ENCODE measurements at regions not wholly inside any gene's neighbourhood (a gene's known extent, or its start where the extent isn't known, plus 50 kb on each side); places are given as distances from the start of the nearest gene placed in this dataset.

GRCh38 chr13:78398743-78399410 lies 204.5 kb downstream of the POU4F1 start:
- no peaks in the 10 kb centered on the region for H3K9me3 ChIP-seq (ENCODE audit: low read length)
- no peak overlapping the region for H2AFZ ChIP-seq (ENCODE audit: low read length)
- no peak overlapping the region for H3K4me2 ChIP-seq (ENCODE audit: low read depth, low read length, poor library complexity, severe bottlenecking)
- no peak overlapping the region for H3K4me3 ChIP-seq (ENCODE audit: low read length)
- H3K79me2 ChIP-seq (ENCODE audit: low read length) = no peaks in the 10 kb centered on the region
- no peaks in the 10 kb centered on the region for H3K9me2 ChIP-seq (replicated peaks; ENCODE audit: insufficient read depth, low read length)
- no peaks in the 10 kb centered on the region for H3K36me3 ChIP-seq (ENCODE audit: insufficient read depth, low read length)
- DNase-seq = no peak
- no peak overlapping the region for H3K9ac ChIP-seq (ENCODE audit: low read length)
- H3K27ac ChIP-seq (ENCODE audit: low read length) = no peak overlapping the region
- H4K20me1 ChIP-seq (ENCODE audit: insufficient read depth, low read depth, low read length) = no peaks in the 10 kb centered on the region
- H3K27me3 ChIP-seq (ENCODE audit: low read length) = no peaks in the 10 kb centered on the region
- H3K4me1 ChIP-seq (ENCODE audit: low read length) = no peaks in the 10 kb centered on the region

GRCh38 chr13:78393286-78394142 lies 209.8 kb downstream of the POU4F1 start:
- Histone ChIP-seq H3K4me1 (ENCODE audit: low read length) (no peaks in the 10 kb centered on the region), H3K4me2 (ENCODE audit: low read depth, low read length, poor library complexity, severe bottlenecking) (no peak overlapping the region), H3K9me3 (ENCODE audit: low read length) (no peaks in the 10 kb centered on the region), H3K9ac (ENCODE audit: low read length) (no peak overlapping the region), H3K27me3 (ENCODE audit: low read length) (no peaks in the 10 kb centered on the region), H3K36me3 (ENCODE audit: insufficient read depth, low read length) (no peaks in the 10 kb centered on the region), H2AFZ (ENCODE audit: low read length) (no peak overlapping the region), H3K27ac (ENCODE audit: low read length) (no peak overlapping the region), H4K20me1 (ENCODE audit: insufficient read depth, low read depth, low read length) (no peaks in the 10 kb centered on the region), H3K9me2 (replicated peaks; ENCODE audit: insufficient read depth, low read length) (no peaks in the 10 kb centered on the region), H3K4me3 (ENCODE audit: low read length) (no peak overlapping the region), H3K79me2 (ENCODE audit: low read length) (no peaks in the 10 kb centered on the region)
- no peak for DNase-seq

GRCh38 chr13:78383899-78384298 lies 219.5 kb downstream of the POU4F1 start:
- H3K79me2 ChIP-seq (ENCODE audit: low read length) = no peaks in the 10 kb centered on the region
- no peaks in the 10 kb centered on the region for H3K27me3 ChIP-seq (ENCODE audit: low read length)
- H3K4me2 ChIP-seq (ENCODE audit: low read depth, low read length, poor library complexity, severe bottlenecking) = no peak overlapping the region
- H3K4me1 ChIP-seq (ENCODE audit: low read length) = no peaks in the 10 kb centered on the region
- H3K4me3 ChIP-seq (ENCODE audit: low read length) = no peak overlapping the region
- H4K20me1 ChIP-seq (ENCODE audit: insufficient read depth, low read depth, low read length) = no peaks in the 10 kb centered on the region
- no peak overlapping the region for H3K27ac ChIP-seq (ENCODE audit: low read length)
- DNase-seq = no peak
- H2AFZ ChIP-seq (ENCODE audit: low read length) = no peak overlapping the region
- no peaks in the 10 kb centered on the region for H3K9me3 ChIP-seq (ENCODE audit: low read length)
- H3K36me3 ChIP-seq (ENCODE audit: insufficient read depth, low read length) = no peaks in the 10 kb centered on the region
- H3K9me2 ChIP-seq (replicated peaks; ENCODE audit: insufficient read depth, low read length) = no peaks in the 10 kb centered on the region
- H3K9ac ChIP-seq (ENCODE audit: low read length) = no peak overlapping the region

- Histone ChIP-seq H3K9me3 (ENCODE audit: low read length) (no peaks in the 10 kb centered on the region), H3K9ac (ENCODE audit: low read length) (no peak overlapping the region), H3K27ac (ENCODE audit: low read length) (no peak overlapping the region), H3K79me2 (ENCODE audit: low read length) (no peaks in the 10 kb centered on the region), H4K20me1 (ENCODE audit: insufficient read depth, low read depth, low read length) (no peaks in the 10 kb centered on the region), H3K4me1 (ENCODE audit: low read length) (no peaks in the 10 kb centered on the region), H2AFZ (ENCODE audit: low read length) (no peak overlapping the region), H3K27me3 (ENCODE audit: low read length) (no peaks in the 10 kb centered on the region), H3K4me2 (ENCODE audit: low read depth, low read length, poor library complexity, severe bottlenecking) (no peak overlapping the region), H3K9me2 (replicated peaks; ENCODE audit: insufficient read depth, low read length) (no peaks in the 10 kb centered on the region), H3K36me3 (ENCODE audit: insufficient read depth, low read length) (no peaks in the 10 kb centered on the region), H3K4me3 (ENCODE audit: low read length) (no peak overlapping the region)
- DNase-seq = no peak
Observed at GRCh38 chr13:78383071-78383484, 220.3 kb downstream of the POU4F1 start.

DNA sequence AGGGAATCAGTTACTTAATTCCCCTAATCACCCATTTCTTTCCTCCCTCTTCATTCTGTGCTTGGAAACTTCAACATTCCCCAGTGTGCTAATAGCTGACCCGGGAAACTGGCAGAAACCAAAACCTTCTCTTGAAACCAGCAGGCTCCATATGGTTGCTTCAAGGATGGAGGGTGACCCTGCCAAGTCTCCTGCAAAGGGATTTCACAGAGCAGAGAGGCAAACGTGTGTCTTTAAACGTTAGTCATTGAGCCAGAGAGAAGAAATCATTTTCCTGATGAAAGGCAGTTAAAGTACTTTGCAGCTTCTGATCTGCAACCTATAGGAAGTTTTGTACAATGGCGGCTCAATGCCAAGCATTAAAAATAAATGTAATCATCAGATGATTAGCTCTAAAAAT lies 220.9 kb downstream of the POU4F1 start:
- Histone ChIP-seq H3K4me3 (ENCODE audit: low read length) (no peak overlapping the region), H4K20me1 (ENCODE audit: insufficient read depth, low read depth, low read length) (no peaks in the 10 kb centered on the region), H3K27ac (ENCODE audit: low read length) (no peak overlapping the region), H3K36me3 (ENCODE audit: insufficient read depth, low read length) (no peaks in the 10 kb centered on the region), H3K27me3 (ENCODE audit: low read length) (no peaks in the 10 kb centered on the region), H2AFZ (ENCODE audit: low read length) (no peak overlapping the region), H3K9me3 (ENCODE audit: low read length) (no peaks in the 10 kb centered on the region), H3K79me2 (ENCODE audit: low read length) (no peaks in the 10 kb centered on the region), H3K4me2 (ENCODE audit: low read depth, low read length, poor library complexity, severe bottlenecking) (no peak overlapping the region), H3K4me1 (ENCODE audit: low read length) (no peaks in the 10 kb centered on the region), H3K9ac (ENCODE audit: low read length) (no peak overlapping the region), H3K9me2 (replicated peaks; ENCODE audit: insufficient read depth, low read length) (no peaks in the 10 kb centered on the region)
- DNase-seq = no peak

DNA sequence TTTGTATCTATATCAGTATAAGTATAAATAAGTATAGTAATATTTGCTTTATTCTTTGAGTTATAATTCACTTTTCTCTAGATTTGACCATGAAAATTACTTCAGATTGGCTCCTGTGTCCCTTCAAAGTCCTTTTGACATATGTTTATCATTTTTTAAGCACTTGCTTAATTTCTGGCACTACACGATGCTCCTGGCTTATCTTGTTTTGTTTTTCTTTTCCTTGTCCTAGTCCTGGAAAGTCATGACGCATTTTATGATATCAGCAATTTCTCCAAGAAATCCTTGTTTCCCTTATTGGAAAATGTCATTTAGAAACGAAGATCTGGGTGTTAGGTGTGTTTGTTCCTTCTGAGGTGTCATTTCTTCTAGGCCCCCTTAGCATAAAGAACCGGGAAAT lies 226.5 kb downstream of the POU4F1 start:
- Histone ChIP-seq H3K79me2 (ENCODE audit: low read length) (no peaks in the 10 kb centered on the region), H3K9me3 (ENCODE audit: low read length) (no peaks in the 10 kb centered on the region), H3K9ac (ENCODE audit: low read length) (no peak overlapping the region), H3K9me2 (replicated peaks; ENCODE audit: insufficient read depth, low read length) (no peaks in the 10 kb centered on the region), H2AFZ (ENCODE audit: low read length) (no peak overlapping the region), H4K20me1 (ENCODE audit: insufficient read depth, low read depth, low read length) (no peaks in the 10 kb centered on the region), H3K27me3 (ENCODE audit: low read length) (no peaks in the 10 kb centered on the region), H3K36me3 (ENCODE audit: insufficient read depth, low read length) (no peaks in the 10 kb centered on the region), H3K4me2 (ENCODE audit: low read depth, low read length, poor library complexity, severe bottlenecking) (no peak overlapping the region), H3K4me1 (ENCODE audit: low read length) (no peaks in the 10 kb centered on the region), H3K4me3 (ENCODE audit: low read length) (no peak overlapping the region), H3K27ac (ENCODE audit: low read length) (no peak overlapping the region)
- no peak for DNase-seq

- DNase-seq = no peak
- Histone ChIP-seq H3K9me3 (ENCODE audit: low read length) (no peaks in the 10 kb centered on the region), H3K4me3 (ENCODE audit: low read length) (no peak overlapping the region), H3K36me3 (ENCODE audit: insufficient read depth, low read length) (no peaks in the 10 kb centered on the region), H3K79me2 (ENCODE audit: low read length) (no peaks in the 10 kb centered on the region), H3K9ac (ENCODE audit: low read length) (no peak overlapping the region), H3K27me3 (ENCODE audit: low read length) (no peaks in the 10 kb centered on the region), H3K27ac (ENCODE audit: low read length) (no peak overlapping the region), H3K4me1 (ENCODE audit: low read length) (no peaks in the 10 kb centered on the region), H3K4me2 (ENCODE audit: low read depth, low read length, poor library complexity, severe bottlenecking) (no peak overlapping the region), H3K9me2 (replicated peaks; ENCODE audit: insufficient read depth, low read length) (no peaks in the 10 kb centered on the region), H2AFZ (ENCODE audit: low read length) (no peak overlapping the region), H4K20me1 (ENCODE audit: insufficient read depth, low read depth, low read length) (no peaks in the 10 kb centered on the region)
Observed at GRCh38 chr13:78376033-78376432, 227.3 kb downstream of the POU4F1 start.

- Histone ChIP-seq H3K27ac (ENCODE audit: low read length) (no peak overlapping the region), H3K9me2 (replicated peaks; ENCODE audit: insufficient read depth, low read length) (no peaks in the 10 kb centered on the region), H3K27me3 (ENCODE audit: low read length) (no peaks in the 10 kb centered on the region), H2AFZ (ENCODE audit: low read length) (no peak overlapping the region), H3K4me1 (ENCODE audit: low read length) (no peaks in the 10 kb centered on the region), H3K4me2 (ENCODE audit: low read depth, low read length, poor library complexity, severe bottlenecking) (no peak overlapping the region), H4K20me1 (ENCODE audit: insufficient read depth, low read depth, low read length) (no peaks in the 10 kb centered on the region), H3K4me3 (ENCODE audit: low read length) (no peak overlapping the region), H3K9me3 (ENCODE audit: low read length) (no peaks in the 10 kb centered on the region), H3K36me3 (ENCODE audit: insufficient read depth, low read length) (no peaks in the 10 kb centered on the region), H3K79me2 (ENCODE audit: low read length) (no peaks in the 10 kb centered on the region), H3K9ac (ENCODE audit: low read length) (no peak overlapping the region)
- no peak for DNase-seq
Observed at GRCh38 chr13:78372581-78372980, 230.8 kb downstream of the POU4F1 start.

All from Karpas-422 (cell line).